Glutamatergic neuron (in vitro differentiated cells): ENCODE measurements at regions not wholly inside any gene's neighbourhood (a gene's known extent, or its start where the extent isn't known, plus 50 kb on each side); places are given as distances from the start of the nearest gene placed in this dataset.

Experiments
- DNase-seq: peaks from one replicate; pipeline ENCODE4 v3.0.0; 2022
- H3K27ac Mint-ChIP-seq: one replicate; pipeline ENCODE4 v1.8.0; 2020; ENCODE audit warnings: mild to moderate bottlenecking, mixed read lengths, inconsistent platforms; ENCODE audit not compliant: unreplicated experiment
- H3K27me3 Mint-ChIP-seq: one replicate; pipeline ENCODE4 v1.8.0; 2020; ENCODE audit warnings: mild to moderate bottlenecking, moderate library complexity, mixed read lengths, inconsistent platforms; ENCODE audit not compliant: unreplicated experiment
- H3K36me3 Mint-ChIP-seq: one replicate; pipeline ENCODE4 v1.8.0; 2020; ENCODE audit warnings: mild to moderate bottlenecking, mixed read lengths, inconsistent platforms; ENCODE audit not compliant: unreplicated experiment
- H3K4me1 Mint-ChIP-seq: one replicate; pipeline ENCODE4 v1.8.0; 2020; ENCODE audit warnings: mild to moderate bottlenecking, low read depth, mixed read lengths, inconsistent platforms; ENCODE audit not compliant: unreplicated experiment
- H3K4me3 Mint-ChIP-seq: one replicate; pipeline ENCODE4 v1.8.0; 2020; ENCODE audit warnings: mild to moderate bottlenecking, mixed read lengths, inconsistent platforms; ENCODE audit not compliant: unreplicated experiment
- H3K9me3 Mint-ChIP-seq: one replicate; pipeline ENCODE4 v1.8.0; 2020; ENCODE audit warnings: mild to moderate bottlenecking, moderate library complexity, mixed read lengths, inconsistent platforms; ENCODE audit not compliant: unreplicated experiment
- CTCF ChIP-seq: fragments of 200-600 bp; sonication (generic); IDR thresholded peaks from one replicate; pipeline ENCODE4 v1.5.0; 2021; ENCODE audit not compliant: partially characterized antibody, unreplicated experiment

- Mint-ChIP-seq H3K4me1 (no peaks in the 10 kb centered on the region), H3K27me3 (peaks cover 1% of the 10 kb centered on the region), H3K9me3 (no peaks in the 10 kb centered on the region), H3K27ac (no peak overlapping the region), H3K4me3 (no peak overlapping the region), H3K36me3 (no peaks in the 10 kb centered on the region)
- peak; percentile 81 for TF ChIP-seq CTCF
- DNase-seq, result no peak
Measured at GRCh38 chr13:63124863-63125262, 1709.2 kb upstream of the PCDH20 start.

- no peaks in the 10 kb centered on the region for H3K4me1 Mint-ChIP-seq
- peaks cover 1% of the 10 kb centered on the region for H3K27me3 Mint-ChIP-seq
- no peaks in the 10 kb centered on the region for H3K36me3 Mint-ChIP-seq
- H3K27ac Mint-ChIP-seq, result no peak overlapping the region
- no peaks in the 10 kb centered on the region for H3K9me3 Mint-ChIP-seq
- H3K4me3 Mint-ChIP-seq, result no peak overlapping the region
- DNase-seq, result no peak
- no peak for TF ChIP-seq CTCF
Measured at GRCh38 chr13:63120883-63121282, 1705.2 kb upstream of the PCDH20 start.

- TF ChIP-seq CTCF, result no peak
- Mint-ChIP-seq H3K4me1 (no peaks in the 10 kb centered on the region), H3K36me3 (no peaks in the 10 kb centered on the region), H3K27me3 (no peaks in the 10 kb centered on the region), H3K9me3 (no peaks in the 10 kb centered on the region), H3K4me3 (no peak overlapping the region), H3K27ac (no peak overlapping the region)
- DNase-seq, result no peak
Measured at GRCh38 chr13:63117710-63118109, 1702.1 kb upstream of the PCDH20 start.

GRCh38 chr13:63112799-63113395, 1697.2 kb upstream of the PCDH20 start:
- TF ChIP-seq CTCF, result no peak
- Mint-ChIP-seq H3K4me1 (no peaks in the 10 kb centered on the region), H3K27ac (no peak overlapping the region), H3K36me3 (no peaks in the 10 kb centered on the region), H3K4me3 (no peak overlapping the region), H3K9me3 (no peaks in the 10 kb centered on the region), H3K27me3 (no peaks in the 10 kb centered on the region)
- DNase-seq, result no peak

GRCh38 chr13:63110466-63110865, 1694.8 kb upstream of the PCDH20 start:
- Mint-ChIP-seq H3K4me3 (no peak overlapping the region), H3K27me3 (no peaks in the 10 kb centered on the region), H3K9me3 (no peaks in the 10 kb centered on the region), H3K4me1 (no peaks in the 10 kb centered on the region), H3K27ac (no peak overlapping the region), H3K36me3 (no peaks in the 10 kb centered on the region)
- TF ChIP-seq CTCF, result no peak
- no peak for DNase-seq
